ENCODE measurements at regions not wholly inside any gene's neighbourhood (a gene's known extent, or its start where the extent isn't known, plus 50 kb on each side); places are given as distances from the start of the nearest gene placed in this dataset.

DNA sequence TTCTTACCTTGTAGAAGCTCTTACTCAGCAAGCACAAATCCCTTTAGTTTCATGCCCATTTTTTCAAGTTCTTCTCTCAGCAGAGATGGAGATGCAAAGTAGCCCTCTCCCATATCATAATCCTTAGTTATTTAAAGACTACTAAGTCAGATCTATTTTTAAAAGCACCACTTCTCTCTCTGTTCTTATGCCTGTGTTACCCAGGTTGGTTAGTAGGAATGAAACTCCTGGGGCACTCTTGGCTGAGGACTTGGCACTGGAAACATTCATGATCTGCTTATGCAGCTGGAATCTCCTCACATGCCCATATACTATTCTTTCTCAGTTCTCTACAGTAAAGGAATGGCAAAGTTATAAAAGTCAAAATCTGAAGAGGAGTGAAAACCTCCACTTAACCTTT lies 51.9 kb upstream of the PPP2R5A start (continued):
- TF ChIP-seq KLF16 (IDR thresholded peaks at IDR 0.05): no peak
- no peak for TF ChIP-seq EGR1 (conservative IDR thresholded peaks at IDR 0.05)

DNA sequence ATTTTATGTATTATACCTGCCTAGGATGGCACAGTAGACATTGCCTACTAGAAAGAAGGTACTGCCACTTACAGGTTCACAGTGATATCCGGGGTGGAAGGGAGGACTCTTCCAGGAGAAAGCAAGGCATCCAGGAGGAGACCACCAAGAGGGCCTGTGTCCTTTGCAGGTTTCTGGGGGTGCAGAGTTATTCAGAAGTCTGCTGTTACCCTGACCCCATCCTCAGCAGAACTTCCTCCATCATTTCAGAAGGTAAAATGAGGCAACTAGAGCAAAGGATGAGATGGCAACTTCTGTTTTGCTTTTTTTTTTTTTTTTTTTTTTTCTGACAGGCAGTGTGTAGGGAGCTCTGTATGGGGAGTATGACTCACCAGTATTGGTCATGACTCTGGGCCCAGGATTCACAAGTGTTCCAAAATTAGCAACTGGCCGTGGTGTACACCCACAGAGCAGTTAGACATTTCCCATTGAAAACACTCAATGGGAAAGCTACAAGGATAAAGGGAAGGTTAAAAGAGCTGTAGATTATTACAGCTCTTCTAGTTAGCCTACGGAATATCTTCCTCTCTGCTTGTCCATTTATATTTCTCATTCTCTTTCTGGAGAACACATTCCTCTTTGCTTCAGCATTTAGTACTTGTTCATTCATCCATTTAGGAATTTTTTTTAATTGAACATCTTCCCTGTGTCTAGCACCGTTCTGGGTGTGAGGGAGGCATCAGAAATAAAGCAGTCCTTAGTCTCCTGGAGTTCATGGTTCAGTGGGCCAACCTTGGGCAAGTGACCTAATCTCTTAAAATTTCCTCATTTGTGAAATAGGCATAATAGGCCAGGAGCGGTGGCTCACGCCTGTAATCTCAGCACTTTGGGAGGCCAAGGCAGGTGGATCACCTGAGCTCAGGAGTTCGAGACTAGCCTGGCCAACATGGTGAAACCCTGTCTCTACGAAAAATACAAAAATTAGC lies 50.5 kb upstream of the PPP2R5A start:
- H3K9me3 ChIP-seq (replicated peaks; ENCODE audit: control insufficient read depth, insufficient read depth, low read depth, low read length): no peaks in the 10 kb centered on the region
- in situ Hi-C loops (cut with MboI): no loop called here
- H3K4me3 ChIP-seq: no peak overlapping the region
- H3K27me3 ChIP-seq (ENCODE audit: control insufficient read depth in 2 of 2, insufficient read depth in 2 of 2, low read length in 2 of 2): no peaks in the 10 kb centered on the region
- H3K79me2 ChIP-seq (ENCODE audit: control insufficient read depth, insufficient read depth, low read length): no peaks in the 10 kb centered on the region
- peaks cover 24 to 61% of the 10 kb centered on the region in 2 experiments for H3K4me1 ChIP-seq (replicated peaks in 1 of 2; ENCODE audit: control insufficient read depth in 2 of 2, insufficient read depth in 2 of 2, low read length in 2 of 2)
- peak; percentile 90 for FAIRE-seq
- ATAC-seq: peak; percentile 93
- 43% methylated on average over 8 of the region's 8 CpGs for WGBS (ENCODE audit: insufficient coverage, low coverage, missing lambda C conversion rate)
- H2AFZ ChIP-seq (ENCODE audit: low read depth, low read length): peak overlapping the region; percentile 90
- no peaks in the 10 kb centered on the region for H3K36me3 ChIP-seq (ENCODE audit: control insufficient read depth, insufficient read depth, low read length)
- peak overlapping the region in 1 of 2 experiments; percentile 61; a peak in 2 of 4 replicates for H3K9ac ChIP-seq (ENCODE audit: insufficient read depth in 1 of 2, low read depth in 2 of 2, low read length in 2 of 2)
- H3K9me1 ChIP-seq (ENCODE audit: control insufficient read depth, insufficient read depth, low read length): no peaks in the 10 kb centered on the region
- ChIA-PET POLR2A (interaction anchor here (0.6 to 1.9 kb wide), 8 partner anchors 9 to 375 kb away, joined by 3 to 8 read pairs (median 4); no protein-coding TSS in a partner anchor), CTCF (ENCODE audit: low intra/inter-chr PET ratio) (no interaction called here)
- H4K20me1 ChIP-seq (replicated peaks; ENCODE audit: control insufficient read depth, insufficient read depth, low read length): no peaks in the 10 kb centered on the region
- H3K27ac ChIP-seq (ENCODE audit: extremely low read depth, low read depth, low read length): peak overlapping the region; percentile 78
- peak overlapping the region; percentile 61 for H3K4me2 ChIP-seq (ENCODE audit: insufficient read depth, low read length)
- intact Hi-C loops (cut with micrococcal nuclease): loop anchor here (5.0 kb wide), 1 partner anchor 82 kb away; no protein-coding TSS in a partner anchor
- DNase-seq (ENCODE audit: extremely low read depth in 1 of 4, low spot score in 3 of 4): peak; percentile 76 to 93 (median 84)
- BruUV-seq (replicated peaks): no TSS peak
- TF ChIP-seq ZSCAN29 (IDR thresholded peaks at IDR 0.05): no peak
- TF ChIP-seq ZNF263 (CRISPR knock-in tag; IDR thresholded peaks at IDR 0.05; ENCODE audit: borderline replicate concordance): no peak
- no peak for TF ChIP-seq GABPB2 (CRISPR knock-in tag; conservative IDR thresholded peaks at IDR 0.05)
- TF ChIP-seq, protein P1, sequence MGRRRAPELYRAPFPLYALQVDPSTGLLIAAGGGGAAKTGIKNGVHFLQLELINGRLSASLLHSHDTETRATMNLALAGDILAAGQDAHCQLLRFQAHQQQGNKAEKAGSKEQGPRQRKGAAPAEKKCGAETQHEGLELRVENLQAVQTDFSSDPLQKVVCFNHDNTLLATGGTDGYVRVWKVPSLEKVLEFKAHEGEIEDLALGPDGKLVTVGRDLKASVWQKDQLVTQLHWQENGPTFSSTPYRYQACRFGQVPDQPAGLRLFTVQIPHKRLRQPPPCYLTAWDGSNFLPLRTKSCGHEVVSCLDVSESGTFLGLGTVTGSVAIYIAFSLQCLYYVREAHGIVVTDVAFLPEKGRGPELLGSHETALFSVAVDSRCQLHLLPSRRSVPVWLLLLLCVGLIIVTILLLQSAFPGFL (CRISPR knock-in tag; IDR thresholded peaks at IDR 0.05): no peak
- peak; percentile 70 for TF ChIP-seq SMARCC2 (IDR thresholded peaks at IDR 0.05; ENCODE audit: low read depth)
- TF ChIP-seq ZNF766 (CRISPR knock-in tag; conservative IDR thresholded peaks at IDR 0.05): peak; percentile 71
- no peak for TF ChIP-seq ZNF717 (CRISPR knock-in tag; IDR thresholded peaks at IDR 0.05)
- TF ChIP-seq ZNF695 (CRISPR knock-in tag; IDR thresholded peaks at IDR 0.05): no peak
- peak; percentile 81 for TF ChIP-seq NEUROD1 (IDR thresholded peaks at IDR 0.05; ENCODE audit: borderline replicate concordance, low read depth, low read length, partially characterized antibody)
- TF ChIP-seq, protein P2, sequence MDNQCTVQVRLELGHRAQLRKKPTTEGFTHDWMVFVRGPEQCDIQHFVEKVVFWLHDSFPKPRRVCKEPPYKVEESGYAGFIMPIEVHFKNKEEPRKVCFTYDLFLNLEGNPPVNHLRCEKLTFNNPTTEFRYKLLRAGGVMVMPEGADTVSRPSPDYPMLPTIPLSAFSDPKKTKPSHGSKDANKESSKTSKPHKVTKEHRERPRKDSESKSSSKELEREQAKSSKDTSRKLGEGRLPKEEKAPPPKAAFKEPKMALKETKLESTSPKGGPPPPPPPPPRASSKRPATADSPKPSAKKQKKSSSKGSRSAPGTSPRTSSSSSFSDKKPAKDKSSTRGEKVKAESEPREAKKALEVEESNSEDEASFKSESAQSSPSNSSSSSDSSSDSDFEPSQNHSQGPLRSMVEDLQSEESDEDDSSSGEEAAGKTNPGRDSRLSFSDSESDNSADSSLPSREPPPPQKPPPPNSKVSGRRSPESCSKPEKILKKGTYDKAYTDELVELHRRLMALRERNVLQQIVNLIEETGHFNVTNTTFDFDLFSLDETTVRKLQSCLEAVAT (IDR thresholded peaks at IDR 0.05): peak in 1 of 2 experiments; percentile 15; a peak in 1 of 4 replicates
- peak; percentile 50; the same call in 1 of the 2 replicates for TF ChIP-seq GABPB1 (CRISPR knock-in tag; IDR thresholded peaks at IDR 0.05)
- TF ChIP-seq ZNF586 (CRISPR knock-in tag; conservative IDR thresholded peaks at IDR 0.05): no peak
- peak; percentile 75; the same call in 1 of the 2 replicates for TF ChIP-seq MTA1 (IDR thresholded peaks at IDR 0.05; ENCODE audit: borderline replicate concordance)
- TF ChIP-seq, protein P3, sequence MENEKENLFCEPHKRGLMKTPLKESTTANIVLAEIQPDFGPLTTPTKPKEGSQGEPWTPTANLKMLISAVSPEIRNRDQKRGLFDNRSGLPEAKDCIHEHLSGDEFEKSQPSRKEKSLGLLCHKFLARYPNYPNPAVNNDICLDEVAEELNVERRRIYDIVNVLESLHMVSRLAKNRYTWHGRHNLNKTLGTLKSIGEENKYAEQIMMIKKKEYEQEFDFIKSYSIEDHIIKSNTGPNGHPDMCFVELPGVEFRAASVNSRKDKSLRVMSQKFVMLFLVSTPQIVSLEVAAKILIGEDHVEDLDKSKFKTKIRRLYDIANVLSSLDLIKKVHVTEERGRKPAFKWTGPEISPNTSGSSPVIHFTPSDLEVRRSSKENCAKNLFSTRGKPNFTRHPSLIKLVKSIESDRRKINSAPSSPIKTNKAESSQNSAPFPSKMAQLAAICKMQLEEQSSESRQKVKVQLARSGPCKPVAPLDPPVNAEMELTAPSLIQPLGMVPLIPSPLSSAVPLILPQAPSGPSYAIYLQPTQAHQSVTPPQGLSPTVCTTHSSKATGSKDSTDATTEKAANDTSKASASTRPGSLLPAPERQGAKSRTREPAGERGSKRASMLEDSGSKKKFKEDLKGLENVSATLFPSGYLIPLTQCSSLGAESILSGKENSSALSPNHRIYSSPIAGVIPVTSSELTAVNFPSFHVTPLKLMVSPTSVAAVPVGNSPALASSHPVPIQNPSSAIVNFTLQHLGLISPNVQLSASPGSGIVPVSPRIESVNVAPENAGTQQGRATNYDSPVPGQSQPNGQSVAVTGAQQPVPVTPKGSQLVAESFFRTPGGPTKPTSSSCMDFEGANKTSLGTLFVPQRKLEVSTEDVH (IDR thresholded peaks at IDR 0.05; ENCODE audit: low read depth, partially characterized antibody): no peak
